ENCODE measurements at regions not wholly inside any gene's neighbourhood (a gene's known extent, or its start where the extent isn't known, plus 50 kb on each side); places are given as distances from the start of the nearest gene placed in this dataset.

- Histone ChIP-seq H3K18ac (ENCODE audit: extremely low read depth, low read length) (no peak overlapping the region), H2BK120ac (replicated peaks; ENCODE audit: low read depth, low read length) (no peak overlapping the region), H3K4me2 (ENCODE audit: insufficient read depth in 1 of 2, low read depth in 2 of 2, low read length in 2 of 2) (no peak overlapping the region), H3K79me2 (ENCODE audit: control insufficient read depth in 1 of 2, insufficient read depth in 2 of 2, low read length in 2 of 2) (no peaks in the 10 kb centered on the region), H3K9ac (replicated peaks in 1 of 4; ENCODE audit: extremely low read depth in 1 of 4, low read depth in 3 of 4, low read length in 3 of 4) (no peak overlapping the region), H3K27me3 (replicated peaks in 1 of 4; ENCODE audit: control insufficient read depth in 3 of 4, extremely low read depth in 1 of 4, insufficient read depth in 3 of 4, low read length in 3 of 4) (no peaks in the 10 kb centered on the region), H2BK20ac (ENCODE audit: low read length) (no peak overlapping the region), H2AK5ac (ENCODE audit: low read depth, low read length) (no peak overlapping the region), H2BK12ac (ENCODE audit: low read depth, low read length) (no peak overlapping the region), H3K4ac (replicated peaks; ENCODE audit: insufficient read length, low read depth, low read length) (no peak overlapping the region), H2AFZ (ENCODE audit: low read length) (no peak overlapping the region), H3K14ac (ENCODE audit: insufficient read length) (no peak overlapping the region), H3K56ac (replicated peaks; ENCODE audit: insufficient read length, low read depth, low read length) (no peak overlapping the region), H3K4me3 (ENCODE audit: extremely low read depth in 1 of 4, insufficient read depth in 2 of 4, low read depth in 3 of 4, low read length in 4 of 4) (no peak overlapping the region), H3K79me1 (ENCODE audit: low read depth, low read length) (no peaks in the 10 kb centered on the region), H4K20me1 (replicated peaks in 1 of 2; ENCODE audit: control insufficient read depth in 1 of 2, insufficient read depth in 2 of 2, low read length in 2 of 2) (no peaks in the 10 kb centered on the region), H4K5ac (ENCODE audit: insufficient read length, low read depth, low read length) (no peak overlapping the region), H3K9me3 (ENCODE audit: insufficient read depth in 2 of 2, low read depth in 1 of 2, low read length in 1 of 2) (no peaks in the 10 kb centered on the region), H3K27ac (ENCODE audit: low read depth, low read length) (no peak overlapping the region), H2BK5ac (ENCODE audit: low read depth, low read length) (no peak overlapping the region), H3K23ac (ENCODE audit: insufficient read length) (no peak overlapping the region), H2BK15ac (ENCODE audit: low read length) (no peak overlapping the region), H3K4me1 (replicated peaks in 1 of 4; ENCODE audit: control insufficient read depth in 3 of 4, insufficient read depth in 4 of 4, low read length in 3 of 4) (no peaks in the 10 kb centered on the region), H4K8ac (ENCODE audit: extremely low read depth, insufficient read depth, low read length) (no peak overlapping the region), H4K91ac (replicated peaks; ENCODE audit: insufficient read length, low read length) (no peak overlapping the region), H3K36me3 (ENCODE audit: control insufficient read depth in 2 of 4, insufficient read depth in 4 of 4, low read length in 3 of 4) (no peaks in the 10 kb centered on the region), H3K23me2 (ENCODE audit: low read depth, low read length) (no peaks in the 10 kb centered on the region)
- POLR2A ChIA-PET (ENCODE audit: partially characterized antibody) = no interaction called here
- no peak for FAIRE-seq
- CTCF ChIA-PET (ENCODE audit: partially characterized antibody) = interaction anchor here (0.6 to 1.8 kb wide), 3 partner anchors 10 to 258 kb away, joined by 3 to 5 read pairs (median 3); no protein-coding TSS in a partner anchor
- WGBS, 2 experiments (ENCODE audit: extremely low coverage in 1 of 2, insufficient coverage in 1 of 2, insufficient read length in 1 of 2, insufficient replicate concordance in 2 of 2, low coverage in 1 of 2, low lambda C conversion rate in 2 of 2, missing lambda C conversion rate in 1 of 2) = 94% methylated on average over 4 of the region's 4 CpGs; no CpG with 5 or more reads in 1 of the 2 experiments
- DNase-seq (ENCODE audit: low read depth in 1 of 2, low spot score in 2 of 2) = no peak
- TF ChIP-seq NANOG (IDR thresholded peaks at IDR 0.05; ENCODE audit: insufficient read depth, low read depth, low read length, poor library complexity, severe bottlenecking) = no peak
- no peak for TF ChIP-seq ATF3 (IDR thresholded peaks at IDR 0.05; ENCODE audit: insufficient read depth, low read depth, low read length)
- TF ChIP-seq EGR1 (IDR thresholded peaks at IDR 0.05; ENCODE audit: borderline replicate concordance, low read depth, low read length) = no peak
- no peak for TF ChIP-seq USF2 (IDR thresholded peaks at IDR 0.05; ENCODE audit: low read length)
Measured at GRCh38 chr4:154039435-154040343, 250.8 kb upstream of the SFRP2 start.

Data from H1 (cell line).